ENCODE measurements at regions not wholly inside any gene's neighbourhood (a gene's known extent, or its start where the extent isn't known, plus 50 kb on each side); places are given as distances from the start of the nearest gene placed in this dataset.

- Histone ChIP-seq H4K20me1 (ENCODE audit: insufficient read depth) (no peaks in the 10 kb centered on the region), H3K36me3 (ENCODE audit: insufficient read depth, low read length) (no peaks in the 10 kb centered on the region), H3K9me2 (ENCODE audit: insufficient read depth, low read length) (no peaks in the 10 kb centered on the region), H2AFZ (ENCODE audit: low read depth, low read length) (no peak overlapping the region), H3K4me3 (ENCODE audit: low read length) (no peak overlapping the region), H3K4me2 (ENCODE audit: low read length) (no peak overlapping the region), H3K79me2 (replicated peaks; ENCODE audit: insufficient read depth, low read length) (no peaks in the 10 kb centered on the region), H3K27ac (ENCODE audit: low read length) (no peak overlapping the region), H3F3A (ENCODE audit: insufficient read depth, low read length, poor library complexity, severe bottlenecking) (no peaks in the 10 kb centered on the region), H3K9ac (ENCODE audit: low read length) (no peak overlapping the region), H3K27me3 (ENCODE audit: insufficient read depth, low read depth, low read length) (no peaks in the 10 kb centered on the region), H3K9me3 (ENCODE audit: low read length) (no peaks in the 10 kb centered on the region)
- TF ChIP-seq CTCF (IDR thresholded peaks at IDR 0.05; ENCODE audit: poor library complexity, severe bottlenecking), result no peak
- no peak for TF ChIP-seq SMC3 (conservative IDR thresholded peaks at IDR 0.05; ENCODE audit: poor library complexity)
- TF ChIP-seq EZH2 (IDR thresholded peaks at IDR 0.05; ENCODE audit: borderline replicate concordance, insufficient read depth, low read length, poor library complexity, severe bottlenecking), result no peak
- no peak for TF ChIP-seq POLR2AphosphoS5 (IDR thresholded peaks at IDR 0.05)
- TF ChIP-seq EP300 (conservative IDR thresholded peaks at IDR 0.05; ENCODE audit: poor library complexity, severe bottlenecking), result no peak
- no peak for TF ChIP-seq MXI1 (conservative IDR thresholded peaks at IDR 0.05; ENCODE audit: poor library complexity, severe bottlenecking)
- TF ChIP-seq RAD21 (conservative IDR thresholded peaks at IDR 0.05), result no peak
- TF ChIP-seq TAF1 (IDR thresholded peaks at IDR 0.05; ENCODE audit: low read depth), result no peak
- TF ChIP-seq REST (IDR thresholded peaks at IDR 0.05; ENCODE audit: borderline replicate concordance), result no peak
These were observed 258.7 kb downstream of the RRAGC start for GRCh38 chr1:38600905-38601304.

GRCh38 chr1:38600286-38600685 is 259.3 kb downstream of the RRAGC start:
- no peak overlapping the region for H3K27ac ChIP-seq (ENCODE audit: low read length)
- TF ChIP-seq POLR2AphosphoS5 (IDR thresholded peaks at IDR 0.05), result no peak
- no peak for TF ChIP-seq EZH2 (IDR thresholded peaks at IDR 0.05; ENCODE audit: borderline replicate concordance, insufficient read depth, low read length, poor library complexity, severe bottlenecking)
- no peak for TF ChIP-seq TAF1 (IDR thresholded peaks at IDR 0.05; ENCODE audit: low read depth)
- no peak for TF ChIP-seq SMC3 (conservative IDR thresholded peaks at IDR 0.05; ENCODE audit: poor library complexity)
- TF ChIP-seq MXI1 (conservative IDR thresholded peaks at IDR 0.05; ENCODE audit: poor library complexity, severe bottlenecking), result no peak
- no peak for TF ChIP-seq REST (IDR thresholded peaks at IDR 0.05; ENCODE audit: borderline replicate concordance)
- TF ChIP-seq EP300 (conservative IDR thresholded peaks at IDR 0.05; ENCODE audit: poor library complexity, severe bottlenecking), result no peak
- no peak for TF ChIP-seq CTCF (IDR thresholded peaks at IDR 0.05; ENCODE audit: poor library complexity, severe bottlenecking)
- TF ChIP-seq RAD21 (conservative IDR thresholded peaks at IDR 0.05), result no peak
- no peaks in the 10 kb centered on the region for H4K20me1 ChIP-seq (ENCODE audit: insufficient read depth)
- no peaks in the 10 kb centered on the region for H3F3A ChIP-seq (ENCODE audit: insufficient read depth, low read length, poor library complexity, severe bottlenecking)
- H3K36me3 ChIP-seq (ENCODE audit: insufficient read depth, low read length), result no peaks in the 10 kb centered on the region
- no peaks in the 10 kb centered on the region for H3K79me2 ChIP-seq (replicated peaks; ENCODE audit: insufficient read depth, low read length)
- H3K9ac ChIP-seq (ENCODE audit: low read length), result no peak overlapping the region
- no peaks in the 10 kb centered on the region for H3K9me3 ChIP-seq (ENCODE audit: low read length)
- no peaks in the 10 kb centered on the region for H3K9me2 ChIP-seq (ENCODE audit: insufficient read depth, low read length)
- H3K4me3 ChIP-seq (ENCODE audit: low read length), result no peak overlapping the region
- no peak overlapping the region for H3K4me2 ChIP-seq (ENCODE audit: low read length)
- H3K27me3 ChIP-seq (ENCODE audit: insufficient read depth, low read depth, low read length), result no peaks in the 10 kb centered on the region
- H2AFZ ChIP-seq (ENCODE audit: low read depth, low read length), result no peak overlapping the region

All from neural cell (in vitro differentiated cells).